ENCODE measurements at regions not wholly inside any gene's neighbourhood (a gene's known extent, or its start where the extent isn't known, plus 50 kb on each side); places are given as distances from the start of the nearest gene placed in this dataset.

DNA sequence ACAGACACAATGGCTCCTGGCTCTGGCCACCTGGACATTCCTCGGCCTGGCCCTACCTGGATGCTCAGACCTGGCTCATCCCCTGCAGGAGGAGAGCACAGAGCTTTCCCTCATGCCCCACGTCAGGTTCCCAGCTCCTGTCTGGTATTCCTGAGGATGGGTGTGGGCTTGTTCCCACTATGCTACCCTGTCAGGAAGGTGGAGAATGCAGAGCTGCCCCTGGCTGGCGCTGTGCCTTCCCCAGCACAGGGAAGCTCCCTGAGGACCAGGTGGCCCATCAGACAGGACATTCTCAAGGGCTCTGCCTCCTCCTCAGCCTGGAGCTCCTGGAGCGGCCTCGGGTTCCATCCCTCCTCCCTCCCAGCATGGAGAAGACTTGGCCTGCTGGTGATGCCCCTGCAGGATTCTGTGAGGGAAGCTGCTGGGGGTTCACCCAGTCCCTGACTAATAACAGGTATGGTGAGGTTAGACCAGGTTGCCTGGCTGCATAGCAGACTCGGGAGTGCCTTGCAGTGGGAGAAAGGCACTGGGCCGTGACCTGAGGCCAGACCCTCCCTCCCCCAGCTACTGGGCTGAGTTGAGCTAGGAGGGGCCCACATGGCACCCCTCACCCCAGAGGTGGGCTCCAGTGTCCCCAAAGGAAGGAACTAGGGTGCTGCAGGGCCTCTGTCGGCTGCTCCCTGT is 156.0 kb upstream of the MLN start:
- no peak overlapping the region for H3K27ac ChIP-seq (ENCODE audit: low read length)
- H3K27me3 ChIP-seq (ENCODE audit: control insufficient read depth in 1 of 2, insufficient read depth in 2 of 2, low read length in 2 of 2), result peaks cover 3 to 8% of the 10 kb centered on the region in 2 donors
- no peaks in the 10 kb centered on the region for H3K4me1 ChIP-seq (ENCODE audit: control insufficient read depth, insufficient read depth, low read length)
- no peaks in the 10 kb centered on the region for H3K36me3 ChIP-seq (ENCODE audit: control insufficient read depth in 2 of 2, insufficient read depth in 2 of 2, low read length in 2 of 2)
- H3K9me3 ChIP-seq (ENCODE audit: control insufficient read depth in 2 of 2, low read length in 2 of 2), result peaks cover 0 to 11% of the 10 kb centered on the region in 2 donors
- no peak overlapping the region for H3K9ac ChIP-seq (ENCODE audit: low read length in 2 of 2)
- no peak overlapping the region for H3K4me3 ChIP-seq (ENCODE audit: low read length in 2 of 2)

DNA sequence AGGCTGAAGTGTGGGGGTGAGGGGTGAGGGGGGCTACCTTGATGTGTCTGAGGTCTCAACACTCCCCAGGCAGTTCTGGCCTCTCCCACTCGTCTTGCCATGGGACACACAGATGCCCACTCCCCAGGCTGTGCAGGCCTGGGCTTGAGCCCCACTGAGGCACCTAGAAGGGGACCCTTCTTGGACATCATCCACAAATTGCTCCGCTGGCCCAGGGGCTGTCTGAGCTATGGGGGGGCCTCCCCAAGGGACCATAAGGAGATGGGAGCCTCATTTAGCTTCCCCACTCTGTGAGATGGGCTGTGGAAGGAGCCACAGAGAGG is 155.5 kb upstream of the MLN start:
- Histone ChIP-seq H3K27ac (ENCODE audit: low read length) (no peak overlapping the region), H3K4me1 (ENCODE audit: control insufficient read depth, insufficient read depth, low read length) (no peaks in the 10 kb centered on the region), H3K36me3 (ENCODE audit: control insufficient read depth in 2 of 2, insufficient read depth in 2 of 2, low read length in 2 of 2) (no peaks in the 10 kb centered on the region), H3K4me3 (ENCODE audit: low read length in 2 of 2) (no peak overlapping the region), H3K9me3 (ENCODE audit: control insufficient read depth in 2 of 2, low read length in 2 of 2) (peaks cover 0 to 10% of the 10 kb centered on the region in 2 donors), H3K27me3 (ENCODE audit: control insufficient read depth in 1 of 2, insufficient read depth in 2 of 2, low read length in 2 of 2) (peaks cover 3 to 8% of the 10 kb centered on the region in 2 donors), H3K9ac (ENCODE audit: low read length in 2 of 2) (no peak overlapping the region)

DNA sequence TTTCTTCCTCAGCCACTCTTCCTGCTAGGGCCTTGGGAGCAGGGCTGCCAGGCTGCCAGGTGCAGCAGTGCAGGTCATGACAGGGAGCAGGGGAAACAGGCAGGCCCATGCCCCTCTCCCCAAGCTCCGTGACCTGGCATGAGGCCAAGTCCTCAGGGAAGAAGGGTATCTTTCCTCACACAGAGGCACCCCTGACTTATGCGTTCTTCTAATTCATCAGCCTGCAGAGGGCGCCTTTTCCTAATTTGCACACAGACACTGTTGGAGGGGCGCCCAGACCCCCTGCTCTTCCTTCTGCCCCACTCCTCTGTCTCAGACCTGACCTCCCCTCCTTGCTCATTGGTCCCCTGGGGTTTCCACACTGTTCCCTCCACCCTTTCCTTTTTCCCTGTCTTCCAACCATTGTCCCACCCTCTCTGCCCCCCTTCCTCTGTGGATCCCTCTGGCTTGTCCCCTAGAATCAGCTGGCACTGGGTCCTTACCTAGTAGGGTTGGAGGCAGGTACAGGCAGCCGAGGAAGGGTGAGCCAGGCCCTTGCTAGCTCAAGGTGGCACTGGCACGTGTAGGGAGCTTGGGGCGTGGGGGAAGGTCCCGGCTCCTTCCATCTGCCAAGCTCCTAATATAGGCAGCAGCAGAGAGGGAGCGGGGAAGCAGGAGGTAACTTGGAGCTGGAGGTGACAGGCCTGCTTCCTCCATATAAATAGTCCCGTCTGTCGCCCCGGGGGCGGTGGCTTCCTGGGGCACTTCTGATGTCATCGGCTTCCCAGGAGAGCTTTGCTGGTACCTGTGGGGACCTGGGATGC is 154.9 kb upstream of the MLN start:
- Histone ChIP-seq H3K9ac (ENCODE audit: low read length in 2 of 2) (no peak overlapping the region), H3K27me3 (ENCODE audit: control insufficient read depth in 1 of 2, insufficient read depth in 2 of 2, low read length in 2 of 2) (peaks cover under 1 to 6% of the 10 kb centered on the region in 2 donors), H3K4me1 (ENCODE audit: control insufficient read depth, insufficient read depth, low read length) (no peaks in the 10 kb centered on the region), H3K27ac (ENCODE audit: low read length) (no peak overlapping the region), H3K9me3 (ENCODE audit: control insufficient read depth in 2 of 2, low read length in 2 of 2) (peaks cover 0 to 5% of the 10 kb centered on the region in 2 donors), H3K4me3 (ENCODE audit: low read length in 2 of 2) (no peak overlapping the region), H3K36me3 (ENCODE audit: control insufficient read depth in 2 of 2, insufficient read depth in 2 of 2, low read length in 2 of 2) (no peaks in the 10 kb centered on the region)

DNA sequence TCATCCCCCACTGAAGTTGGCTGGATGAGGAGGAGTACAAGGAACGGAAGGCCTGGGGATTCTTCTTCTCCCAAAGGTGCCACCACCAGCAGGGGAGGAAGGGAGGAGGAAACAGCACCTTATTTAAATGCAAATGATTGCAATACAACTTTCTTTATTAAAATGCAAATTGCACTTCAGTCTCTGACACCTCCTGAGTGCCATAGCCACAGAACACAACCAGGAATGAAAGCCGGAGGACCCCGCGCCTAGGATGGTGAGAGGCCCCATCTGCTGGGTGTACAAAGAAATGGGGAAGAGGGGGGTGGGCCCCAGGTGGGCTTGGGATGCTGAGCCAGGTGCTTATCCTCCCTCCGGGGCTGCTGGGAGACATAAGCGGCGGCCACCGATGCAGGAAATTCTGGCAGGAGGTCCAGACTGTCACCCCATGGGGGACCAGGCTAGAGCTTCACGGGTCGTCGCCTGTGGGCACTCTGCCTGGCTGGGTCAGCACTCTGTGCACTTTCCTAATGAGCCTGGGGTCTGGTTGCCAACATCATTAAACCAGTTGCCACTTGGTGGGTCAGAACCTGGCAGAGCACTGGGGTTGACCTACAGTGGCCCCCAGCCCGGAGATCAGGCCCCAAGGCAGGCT is 154.2 kb upstream of the MLN start:
- no peaks in the 10 kb centered on the region for H3K4me1 ChIP-seq (ENCODE audit: control insufficient read depth, insufficient read depth, low read length)
- H3K4me3 ChIP-seq (ENCODE audit: low read length in 2 of 2), result no peak overlapping the region
- no peaks in the 10 kb centered on the region for H3K36me3 ChIP-seq (ENCODE audit: control insufficient read depth in 2 of 2, insufficient read depth in 2 of 2, low read length in 2 of 2)
- H3K9ac ChIP-seq (ENCODE audit: low read length in 2 of 2), result no peak overlapping the region
- no peak overlapping the region for H3K27ac ChIP-seq (ENCODE audit: low read length)
- H3K27me3 ChIP-seq (ENCODE audit: control insufficient read depth in 1 of 2, insufficient read depth in 2 of 2, low read length in 2 of 2), result no peaks in the 10 kb centered on the region
- no peaks in the 10 kb centered on the region for H3K9me3 ChIP-seq (ENCODE audit: control insufficient read depth in 2 of 2, low read length in 2 of 2)

DNA sequence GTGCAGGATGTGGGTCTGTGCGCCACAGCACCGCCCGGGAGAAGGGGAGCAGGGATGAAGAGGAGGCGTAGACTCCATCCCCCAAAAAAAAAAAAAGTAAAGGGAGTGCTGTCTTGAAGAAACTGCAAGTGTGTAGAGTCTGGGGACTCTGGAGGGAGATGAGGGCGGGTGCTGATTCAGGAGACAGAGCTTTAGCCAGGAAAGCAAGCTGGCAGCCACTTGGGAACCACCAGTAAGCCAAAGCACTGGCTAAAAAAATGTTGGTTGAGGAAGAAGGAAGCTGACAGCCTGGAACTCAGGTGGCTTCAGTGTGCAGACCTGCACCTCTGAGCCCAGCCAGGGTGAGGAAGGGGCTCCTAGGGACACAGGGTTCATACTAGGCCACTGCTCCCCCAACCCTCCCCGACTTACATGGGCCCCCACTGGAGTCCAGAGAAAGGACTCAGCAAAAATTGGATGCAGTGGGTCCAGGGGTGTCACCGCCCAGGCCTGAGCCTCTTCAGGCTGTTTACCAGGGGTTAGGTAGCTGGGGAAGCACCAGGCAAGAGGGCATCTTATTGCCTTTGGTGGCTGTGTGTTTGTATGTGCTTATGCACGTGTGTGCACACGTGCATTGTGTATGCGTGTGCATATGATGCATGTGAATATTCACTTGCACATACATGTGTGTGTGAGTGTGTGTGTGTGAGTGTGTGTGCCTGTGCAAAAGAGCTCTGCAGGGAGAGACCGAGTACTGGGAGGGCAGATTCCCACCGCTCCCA is 153.5 kb upstream of the MLN start:
- Histone ChIP-seq H3K9ac (ENCODE audit: low read length in 2 of 2) (no peak overlapping the region), H3K27ac (ENCODE audit: low read length) (no peak overlapping the region), H3K4me3 (ENCODE audit: low read length in 2 of 2) (no peak overlapping the region), H3K4me1 (ENCODE audit: control insufficient read depth, insufficient read depth, low read length) (no peaks in the 10 kb centered on the region), H3K36me3 (ENCODE audit: control insufficient read depth in 2 of 2, insufficient read depth in 2 of 2, low read length in 2 of 2) (no peaks in the 10 kb centered on the region), H3K27me3 (ENCODE audit: control insufficient read depth in 1 of 2, insufficient read depth in 2 of 2, low read length in 2 of 2) (no peaks in the 10 kb centered on the region), H3K9me3 (ENCODE audit: control insufficient read depth in 2 of 2, low read length in 2 of 2) (no peaks in the 10 kb centered on the region)

DNA sequence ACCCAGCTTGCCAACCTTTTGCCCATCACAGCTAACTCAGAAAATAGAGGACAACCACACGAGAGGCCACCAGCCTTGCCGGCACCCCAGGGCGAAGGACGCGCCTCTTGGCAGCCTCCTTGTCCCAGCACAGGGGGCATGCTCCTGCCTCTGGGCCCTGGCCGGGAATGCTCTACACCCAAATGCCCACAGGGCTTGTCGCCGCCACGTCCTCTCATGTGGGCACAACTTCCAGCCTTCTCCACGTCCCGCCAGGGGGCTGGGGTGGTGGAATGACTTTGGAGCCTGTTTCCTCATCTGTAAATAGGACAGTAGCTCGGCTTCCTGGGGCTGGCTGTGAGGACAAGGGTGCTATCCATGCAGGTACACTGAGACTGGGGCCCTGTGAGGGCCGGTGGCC is 152.4 kb upstream of the MLN start:
- no peaks in the 10 kb centered on the region for H3K36me3 ChIP-seq (ENCODE audit: control insufficient read depth in 2 of 2, insufficient read depth in 2 of 2, low read length in 2 of 2)
- no peaks in the 10 kb centered on the region for H3K27me3 ChIP-seq (ENCODE audit: control insufficient read depth in 1 of 2, insufficient read depth in 2 of 2, low read length in 2 of 2)
- H3K4me3 ChIP-seq (ENCODE audit: low read length in 2 of 2), result no peak overlapping the region
- no peak overlapping the region for H3K27ac ChIP-seq (ENCODE audit: low read length)
- H3K4me1 ChIP-seq (ENCODE audit: control insufficient read depth, insufficient read depth, low read length), result no peaks in the 10 kb centered on the region
- H3K9ac ChIP-seq (ENCODE audit: low read length in 2 of 2), result no peak overlapping the region
- H3K9me3 ChIP-seq (ENCODE audit: control insufficient read depth in 2 of 2, low read length in 2 of 2), result no peaks in the 10 kb centered on the region

DNA sequence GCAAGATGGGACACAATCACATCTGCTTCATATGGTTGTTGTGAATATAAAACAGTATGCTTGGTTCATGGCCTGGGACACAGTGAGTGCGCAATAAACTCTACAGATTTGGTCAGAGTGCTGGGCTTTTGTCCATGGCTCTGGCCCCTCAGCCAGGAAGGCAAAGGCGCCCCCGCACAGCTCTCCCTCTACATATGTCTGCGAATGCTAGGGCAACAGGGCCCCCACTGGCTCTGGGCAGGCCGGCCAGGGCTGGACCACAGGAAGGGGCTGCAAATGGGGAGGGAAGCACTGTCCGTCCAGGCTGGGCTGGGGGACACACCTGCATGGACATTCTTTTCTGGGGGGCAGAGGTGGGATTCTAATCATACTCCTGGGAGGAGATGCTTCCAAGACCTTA is 151.8 kb upstream of the MLN start:
- Histone ChIP-seq H3K4me1 (ENCODE audit: control insufficient read depth, insufficient read depth, low read length) (no peaks in the 10 kb centered on the region), H3K27ac (ENCODE audit: low read length) (no peak overlapping the region), H3K36me3 (ENCODE audit: control insufficient read depth in 2 of 2, insufficient read depth in 2 of 2, low read length in 2 of 2) (no peaks in the 10 kb centered on the region), H3K4me3 (ENCODE audit: low read length in 2 of 2) (no peak overlapping the region), H3K9me3 (ENCODE audit: control insufficient read depth in 2 of 2, low read length in 2 of 2) (no peaks in the 10 kb centered on the region), H3K27me3 (ENCODE audit: control insufficient read depth in 1 of 2, insufficient read depth in 2 of 2, low read length in 2 of 2) (no peaks in the 10 kb centered on the region), H3K9ac (ENCODE audit: low read length in 2 of 2) (no peak overlapping the region)

DNA sequence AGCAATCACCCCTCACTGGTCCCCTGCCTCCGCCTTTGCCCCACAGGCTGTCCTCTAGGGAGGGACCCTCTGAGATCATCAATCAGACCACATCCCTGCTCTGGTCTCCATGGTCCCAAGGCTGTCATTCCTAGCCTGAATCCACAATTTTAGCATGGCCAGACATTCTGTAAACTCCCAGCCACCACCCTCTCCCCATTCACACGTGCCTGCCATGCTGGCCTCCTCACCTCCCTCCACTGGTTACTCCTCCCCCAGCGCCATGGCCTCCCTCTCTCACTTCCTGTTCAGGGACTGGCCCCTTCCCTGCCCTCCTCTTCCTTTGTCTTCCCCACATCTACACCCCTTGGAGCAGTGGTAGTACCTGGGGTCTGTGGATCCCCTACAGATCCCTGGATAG is 150.7 kb upstream of the MLN start:
- Histone ChIP-seq H3K4me3 (ENCODE audit: low read length in 2 of 2) (no peak overlapping the region), H3K4me1 (ENCODE audit: control insufficient read depth, insufficient read depth, low read length) (no peaks in the 10 kb centered on the region), H3K9ac (ENCODE audit: low read length in 2 of 2) (no peak overlapping the region), H3K27me3 (ENCODE audit: control insufficient read depth in 1 of 2, insufficient read depth in 2 of 2, low read length in 2 of 2) (no peaks in the 10 kb centered on the region), H3K27ac (ENCODE audit: low read length) (no peak overlapping the region), H3K36me3 (ENCODE audit: control insufficient read depth in 2 of 2, insufficient read depth in 2 of 2, low read length in 2 of 2) (no peaks in the 10 kb centered on the region), H3K9me3 (ENCODE audit: control insufficient read depth in 2 of 2, low read length in 2 of 2) (no peaks in the 10 kb centered on the region)

DNA sequence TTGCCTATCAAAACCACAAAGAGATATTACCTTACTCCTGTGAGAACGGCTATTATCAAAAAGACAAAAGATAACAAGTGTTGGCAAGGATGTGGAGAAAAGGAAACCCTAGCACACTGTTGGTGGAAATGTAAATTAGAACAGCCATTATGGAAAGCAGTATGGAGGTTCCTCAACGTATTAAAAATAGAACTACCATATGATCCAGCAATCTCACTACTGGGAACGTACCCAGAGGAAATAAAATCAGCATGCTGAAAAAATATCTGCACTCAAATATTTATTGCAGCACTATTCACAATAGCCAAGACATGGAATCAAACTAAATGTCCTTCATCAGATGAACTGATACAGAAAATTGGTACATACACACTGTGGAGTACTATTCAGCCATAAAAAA is 149.4 kb upstream of the MLN start:
- Histone ChIP-seq H3K9ac (ENCODE audit: low read length in 2 of 2) (no peak overlapping the region), H3K4me1 (ENCODE audit: control insufficient read depth, insufficient read depth, low read length) (no peaks in the 10 kb centered on the region), H3K27me3 (ENCODE audit: control insufficient read depth in 1 of 2, insufficient read depth in 2 of 2, low read length in 2 of 2) (no peaks in the 10 kb centered on the region), H3K27ac (ENCODE audit: low read length) (no peak overlapping the region), H3K9me3 (ENCODE audit: control insufficient read depth in 2 of 2, low read length in 2 of 2) (no peaks in the 10 kb centered on the region), H3K36me3 (ENCODE audit: control insufficient read depth in 2 of 2, insufficient read depth in 2 of 2, low read length in 2 of 2) (no peaks in the 10 kb centered on the region), H3K4me3 (ENCODE audit: low read length in 2 of 2) (no peak overlapping the region)

DNA sequence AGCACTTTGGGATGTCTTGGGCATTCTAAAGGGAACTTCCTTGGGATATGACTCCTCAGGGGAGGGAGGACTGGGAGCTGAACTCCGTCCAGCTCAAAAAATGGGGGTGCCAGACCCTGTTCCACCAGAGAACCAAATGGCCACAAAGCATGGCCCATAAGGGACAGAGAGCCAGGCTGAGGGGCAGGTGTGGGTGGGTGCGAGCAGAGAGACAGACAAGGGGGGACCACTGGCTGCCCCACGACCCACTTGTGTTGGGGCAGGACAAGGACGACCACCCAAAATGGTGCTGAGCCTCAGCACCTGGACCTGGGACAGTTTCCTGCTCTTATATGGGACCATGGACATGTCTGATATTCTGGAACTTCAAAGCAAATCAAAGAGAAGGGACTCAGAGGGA is 148.2 kb upstream of the MLN start:
- Histone ChIP-seq H3K9ac (ENCODE audit: low read length in 2 of 2) (no peak overlapping the region), H3K9me3 (ENCODE audit: control insufficient read depth in 2 of 2, low read length in 2 of 2) (no peaks in the 10 kb centered on the region), H3K27me3 (ENCODE audit: control insufficient read depth in 1 of 2, insufficient read depth in 2 of 2, low read length in 2 of 2) (no peaks in the 10 kb centered on the region)

More for the DNA sequence above, 148.2 kb upstream of the MLN start:
- H3K27ac ChIP-seq (ENCODE audit: low read length), result no peak overlapping the region
- H3K36me3 ChIP-seq (ENCODE audit: control insufficient read depth in 2 of 2, insufficient read depth in 2 of 2, low read length in 2 of 2), result no peaks in the 10 kb centered on the region
- H3K4me1 ChIP-seq (ENCODE audit: control insufficient read depth, insufficient read depth, low read length), result no peaks in the 10 kb centered on the region
- H3K4me3 ChIP-seq (ENCODE audit: low read length in 2 of 2), result no peak overlapping the region

Measured in stomach smooth muscle (tissue), 2 donors.